ENCODE measurements at regions not wholly inside any gene's neighbourhood (a gene's known extent, or its start where the extent isn't known, plus 50 kb on each side); places are given as distances from the start of the nearest gene placed in this dataset.
A peak's percentile ranks its signal among the peaks of the same experiment; 100 is the strongest.

- DNase-seq: no peak
Measured at GRCh38 chr6:87936065-87936464, 111.6 kb upstream of the SPACA1 start.

- DNase-seq: no peak
Measured at GRCh38 chr6:87935196-87935595, 112.4 kb upstream of the SPACA1 start.

- no peak for DNase-seq
Measured at GRCh38 chr6:87932361-87932760, 115.3 kb upstream of the SPACA1 start.

- DNase-seq: peak; percentile 80
Measured at GRCh38 chr6:87929843-87930288, 117.8 kb upstream of the SPACA1 start.

- DNase-seq: no peak
Measured at GRCh38 chr6:87926687-87927086, 121.0 kb upstream of the SPACA1 start.

GRCh38 chr6:87926072-87926471 is 121.6 kb upstream of the SPACA1 start:
- DNase-seq: no peak

- DNase-seq: no peak
Measured at GRCh38 chr6:87925373-87926060, 122.1 kb upstream of the SPACA1 start.

GRCh38 chr6:87923389-87924050 is 124.1 kb upstream of the SPACA1 start:
- no peak for DNase-seq

GRCh38 chr6:87922947-87923330 is 124.7 kb upstream of the SPACA1 start:
- no peak for DNase-seq

- no peak for DNase-seq
Measured at GRCh38 chr6:87922196-87922946, 125.3 kb upstream of the SPACA1 start.

- no peak for DNase-seq
Measured at GRCh38 chr6:87921034-87921433, 126.6 kb upstream of the SPACA1 start.

GRCh38 chr6:87920245-87920644 is 127.4 kb upstream of the SPACA1 start:
- DNase-seq: no peak

- no peak for DNase-seq
Measured at GRCh38 chr6:87919416-87919815, 128.2 kb upstream of the SPACA1 start.

GRCh38 chr6:87919001-87919400 is 128.6 kb upstream of the SPACA1 start:
- DNase-seq: no peak

GRCh38 chr6:87918461-87918941 is 129.1 kb upstream of the SPACA1 start:
- DNase-seq: no peak

GRCh38 chr6:87917886-87918285 is 129.8 kb upstream of the SPACA1 start:
- DNase-seq: no peak

- no peak for DNase-seq
Measured at GRCh38 chr6:87916446-87916845, 131.2 kb upstream of the SPACA1 start.

GRCh38 chr6:87914637-87915395 is 132.8 kb upstream of the SPACA1 start:
- peak; percentile 6 for DNase-seq

GRCh38 chr6:87913974-87914373 is 133.7 kb upstream of the SPACA1 start:
- no peak for DNase-seq

GRCh38 chr6:87912102-87912501 is 135.5 kb upstream of the SPACA1 start:
- no peak for DNase-seq

- DNase-seq: peak; percentile 86
Measured at GRCh38 chr6:87909849-87910248, 137.8 kb upstream of the SPACA1 start.

- DNase-seq: peak; percentile 32
Measured at GRCh38 chr6:87908978-87909811, 138.4 kb upstream of the SPACA1 start.

All from fibroblast of skin of abdomen (primary cell).